DND-41 (cell line): ENCODE measurements at regions not wholly inside any gene's neighbourhood (a gene's known extent, or its start where the extent isn't known, plus 50 kb on each side); places are given as distances from the start of the nearest gene placed in this dataset.

Source experiments
- ATAC-seq: fragments of 200-7000 bp; cut with Tn5 transposase; 3 replicates; pipeline ENCODE4 v1.9.1; 2021; ENCODE audit warnings: low read depth; ENCODE audit not compliant: insufficient read depth
- DNase-seq: peaks from one replicate; pipeline ENCODE4 v3.0.0-alpha.2; 2020
- H2AFZ ChIP-seq: 2 replicates; pipeline ENCODE4 v1.6.0; 2012; ENCODE audit warnings: low read depth, low read length
- H3K27ac ChIP-seq: 2 replicates; pipeline ENCODE4 v1.5.1; 2012; ENCODE audit warnings: low read length, inconsistent platforms
- H3K27me3 ChIP-seq: fragments of 200-600 bp; sonication (generic); 2 replicates; pipeline ENCODE4 v1.6.0; 2012; ENCODE audit warnings: low read length, mild to moderate bottlenecking, inconsistent platforms; ENCODE audit not compliant: insufficient read depth, poor library complexity
- H3K36me3 ChIP-seq: 2 replicates; pipeline ENCODE4 v1.5.1; 2012; ENCODE audit warnings: low read length, inconsistent platforms; ENCODE audit not compliant: insufficient read depth
- H3K4me1 ChIP-seq: 2 replicates; pipeline ENCODE4 v1.5.1; 2012; ENCODE audit warnings: mild to moderate bottlenecking, low read length; ENCODE audit not compliant: insufficient read depth
- H3K4me2 ChIP-seq: 2 replicates; pipeline ENCODE4 v1.6.0; 2012; ENCODE audit warnings: mild to moderate bottlenecking, moderate library complexity, low read length, inconsistent platforms; ENCODE audit not compliant: insufficient read depth
- H3K4me3 ChIP-seq, 2 experiments: fragments of 200-600 bp in 1 of 2; shearing (Covaris generic) in 1 of 2; 2 replicates each; pipeline ENCODE4 v1.5.1; 2012 to 2016; ENCODE audit warnings: inconsistent platforms in 2 of 2, low read length in 2 of 2, mild to moderate bottlenecking in 2 of 2, low read depth in 1 of 2, moderate library complexity in 1 of 2
- H3K79me2 ChIP-seq: 2 replicates; pipeline ENCODE4 v1.6.0; 2012; ENCODE audit warnings: low read length, inconsistent platforms; ENCODE audit not compliant: insufficient read depth
- H3K9ac ChIP-seq: 2 replicates; pipeline ENCODE4 v1.6.0; 2012; ENCODE audit warnings: low read depth, mild to moderate bottlenecking, inconsistent platforms, low read length, moderate library complexity
- H3K9me3 ChIP-seq: 2 replicates; pipeline ENCODE4 v1.5.1; 2012; ENCODE audit warnings: low read length, moderate library complexity, mild to moderate bottlenecking, inconsistent platforms; ENCODE audit not compliant: insufficient read depth, severe bottlenecking
- H4K20me1 ChIP-seq: 2 replicates; pipeline ENCODE4 v1.6.0; 2012; ENCODE audit warnings: low read length; ENCODE audit not compliant: insufficient read depth
- EZH2 ChIP-seq: IDR thresholded peaks from 3 replicates; pipeline ENCODE4 v1.6.1; 2012; ENCODE audit warnings: borderline replicate concordance, low read depth, mild to moderate bottlenecking, moderate library complexity, low read length, inconsistent platforms; ENCODE audit not compliant: severe bottlenecking
- TF ChIP-seq, protein P1 (sequence below): IDR thresholded peaks from 2 replicates; pipeline ENCODE4 v1.5.1; 2012; ENCODE audit warnings: borderline replicate concordance, low read length, moderate library complexity, mild to moderate bottlenecking; ENCODE audit not compliant: poor library complexity, severe bottlenecking; ENCODE audit errors: extremely low read depth

DNA sequence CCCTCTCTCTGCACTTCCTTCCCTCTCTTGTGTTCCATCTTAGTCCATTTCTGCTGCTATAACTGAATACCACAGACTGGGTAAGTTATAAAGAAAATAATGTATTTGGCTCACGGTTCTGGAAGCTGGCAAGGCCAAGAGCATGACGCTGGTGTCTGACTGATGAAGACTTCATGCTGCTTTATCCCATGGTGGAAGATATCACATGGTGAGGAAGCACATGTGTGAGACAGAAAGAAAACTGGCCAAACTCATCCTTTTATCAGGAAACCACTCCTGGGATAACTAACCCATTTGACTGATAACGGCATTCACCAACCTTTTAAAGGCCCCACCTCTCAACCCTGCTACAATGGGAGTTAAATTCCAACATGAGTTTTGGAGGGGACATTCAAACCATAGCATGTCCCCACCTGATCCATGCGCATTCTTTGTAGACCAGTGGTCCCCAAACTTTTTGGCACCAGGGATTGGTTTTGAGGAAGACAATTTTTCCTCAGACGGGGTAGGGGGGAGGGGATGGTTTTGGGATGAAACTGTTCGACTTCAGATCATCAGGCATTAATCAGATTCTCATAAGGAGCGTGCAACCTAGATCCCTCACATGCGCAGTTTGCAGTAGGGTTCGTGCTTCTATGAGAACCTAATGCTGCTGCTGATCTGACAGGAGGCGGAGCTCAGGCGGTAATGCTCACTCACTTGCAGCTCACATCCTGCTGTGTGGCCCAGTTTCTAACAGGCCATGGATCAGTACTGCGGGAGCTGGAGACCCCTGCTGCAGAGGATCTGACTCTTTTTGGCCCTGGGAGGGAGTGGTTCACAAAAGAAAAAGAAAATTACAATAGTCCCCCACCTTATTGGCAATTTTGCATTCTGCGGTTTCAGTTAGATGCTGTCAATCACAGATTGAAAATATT lies 61.6 kb upstream of the SMOX start:
- no peaks in the 10 kb centered on the region for H3K27me3 ChIP-seq
- DNase-seq: no peak
- H3K36me3 ChIP-seq: no peaks in the 10 kb centered on the region
- peaks cover 36% of the 10 kb centered on the region for H3K4me1 ChIP-seq
- no peak overlapping the region for H3K27ac ChIP-seq
- ATAC-seq: no peak
- TF ChIP-seq, protein P1, sequence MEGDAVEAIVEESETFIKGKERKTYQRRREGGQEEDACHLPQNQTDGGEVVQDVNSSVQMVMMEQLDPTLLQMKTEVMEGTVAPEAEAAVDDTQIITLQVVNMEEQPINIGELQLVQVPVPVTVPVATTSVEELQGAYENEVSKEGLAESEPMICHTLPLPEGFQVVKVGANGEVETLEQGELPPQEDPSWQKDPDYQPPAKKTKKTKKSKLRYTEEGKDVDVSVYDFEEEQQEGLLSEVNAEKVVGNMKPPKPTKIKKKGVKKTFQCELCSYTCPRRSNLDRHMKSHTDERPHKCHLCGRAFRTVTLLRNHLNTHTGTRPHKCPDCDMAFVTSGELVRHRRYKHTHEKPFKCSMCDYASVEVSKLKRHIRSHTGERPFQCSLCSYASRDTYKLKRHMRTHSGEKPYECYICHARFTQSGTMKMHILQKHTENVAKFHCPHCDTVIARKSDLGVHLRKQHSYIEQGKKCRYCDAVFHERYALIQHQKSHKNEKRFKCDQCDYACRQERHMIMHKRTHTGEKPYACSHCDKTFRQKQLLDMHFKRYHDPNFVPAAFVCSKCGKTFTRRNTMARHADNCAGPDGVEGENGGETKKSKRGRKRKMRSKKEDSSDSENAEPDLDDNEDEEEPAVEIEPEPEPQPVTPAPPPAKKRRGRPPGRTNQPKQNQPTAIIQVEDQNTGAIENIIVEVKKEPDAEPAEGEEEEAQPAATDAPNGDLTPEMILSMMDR: no peak
- TF ChIP-seq EZH2: no peak
- no peak overlapping the region for H2AFZ ChIP-seq
- no peaks in the 10 kb centered on the region for H3K9me3 ChIP-seq
- H3K79me2 ChIP-seq: no peaks in the 10 kb centered on the region
- H3K4me2 ChIP-seq: no peak overlapping the region
- H3K9ac ChIP-seq: no peak overlapping the region
- no peak overlapping the region for H3K4me3 ChIP-seq
- H4K20me1 ChIP-seq: no peaks in the 10 kb centered on the region

DNA sequence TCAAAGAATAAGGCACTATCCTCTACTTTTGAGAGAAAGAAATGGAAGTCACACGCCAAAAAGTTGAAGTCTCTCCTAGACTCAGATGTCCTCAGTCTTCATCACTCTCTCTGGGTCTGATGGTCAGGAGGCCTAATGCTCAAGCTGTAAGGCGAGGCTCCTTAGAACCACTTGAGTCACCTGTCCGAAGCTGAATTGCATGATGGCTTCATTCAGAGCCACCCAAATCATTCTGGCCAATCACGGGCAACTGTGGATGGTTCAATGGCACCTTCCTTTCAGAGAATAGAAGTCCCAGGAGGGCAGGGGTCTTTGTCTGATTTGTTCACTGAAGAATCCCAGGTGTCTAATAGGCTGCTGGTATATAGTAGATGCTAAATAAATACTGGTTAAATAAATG lies 63.9 kb upstream of the SMOX start:
- no peaks in the 10 kb centered on the region for H3K79me2 ChIP-seq
- no peak for TF ChIP-seq EZH2
- TF ChIP-seq, protein P1: no peak
- H3K9me3 ChIP-seq: no peaks in the 10 kb centered on the region
- H3K4me1 ChIP-seq: peaks cover 48% of the 10 kb centered on the region
- no peak overlapping the region for H3K4me3 ChIP-seq
- no peak overlapping the region for H3K4me2 ChIP-seq
- ATAC-seq: no peak
- no peaks in the 10 kb centered on the region for H3K27me3 ChIP-seq
- no peak overlapping the region for H2AFZ ChIP-seq
- H4K20me1 ChIP-seq: no peaks in the 10 kb centered on the region
- H3K36me3 ChIP-seq: no peaks in the 10 kb centered on the region
- H3K27ac ChIP-seq: peak overlapping the region; percentile 99
- no peak for DNase-seq
- H3K9ac ChIP-seq: no peak overlapping the region

DNA sequence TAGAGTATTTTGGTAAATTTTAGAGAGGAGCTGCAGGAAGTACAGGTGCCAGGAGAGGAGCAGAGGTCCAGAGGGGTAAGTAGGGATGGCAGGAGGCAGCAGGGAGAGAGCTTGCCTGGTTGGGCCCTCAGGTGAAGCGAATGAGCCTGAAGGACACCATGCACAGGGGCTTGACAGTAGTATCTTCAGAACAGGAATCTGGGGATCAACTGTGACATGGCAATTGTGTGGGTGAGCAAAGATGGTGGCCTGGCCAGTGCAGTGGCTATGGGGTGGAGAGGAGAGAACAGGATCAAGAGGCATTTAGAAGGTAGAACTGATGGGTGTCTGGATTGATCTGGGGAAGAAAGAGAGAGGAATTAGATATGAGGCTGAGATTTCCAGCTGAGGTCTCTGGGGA lies 64.5 kb upstream of the SMOX start:
- peaks cover 48% of the 10 kb centered on the region for H3K4me1 ChIP-seq
- H3K36me3 ChIP-seq: no peaks in the 10 kb centered on the region
- no peaks in the 10 kb centered on the region for H3K79me2 ChIP-seq
- H3K4me3 ChIP-seq: no peak overlapping the region
- H4K20me1 ChIP-seq: no peaks in the 10 kb centered on the region
- no peaks in the 10 kb centered on the region for H3K9me3 ChIP-seq
- peak overlapping the region; percentile 99 for H3K27ac ChIP-seq
- no peaks in the 10 kb centered on the region for H3K27me3 ChIP-seq
- TF ChIP-seq, protein P1: no peak
- TF ChIP-seq EZH2: no peak
- DNase-seq (no peak), ATAC-seq (no peak)
- H3K9ac ChIP-seq: peak overlapping the region; percentile 60
- peak overlapping the region; percentile 71 for H3K4me2 ChIP-seq
- peak overlapping the region; percentile 61 for H2AFZ ChIP-seq
